Endodermal cell (in vitro differentiated cells): ENCODE measurements at regions not wholly inside any gene's neighbourhood (a gene's known extent, or its start where the extent isn't known, plus 50 kb on each side); places are given as distances from the start of the nearest gene placed in this dataset.
A peak's percentile ranks its signal among the peaks of the same experiment; 100 is the strongest.

Experiments used
- DNase-seq: peaks from one replicate; pipeline ENCODE4 v3.0.0-alpha.2; 2017
- H3K27ac ChIP-seq: 2 replicates; pipeline ENCODE4 v1.5.1; 2013; ENCODE audit warnings: mild to moderate bottlenecking, low read depth, low read length, moderate library complexity
- H3K27me3 ChIP-seq: 2 replicates; pipeline ENCODE4 v1.6.1; 2013; ENCODE audit warnings: mild to moderate bottlenecking, low read length, moderate library complexity; ENCODE audit not compliant: insufficient read depth, control insufficient read depth, poor library complexity, severe bottlenecking
- H3K36me3 ChIP-seq: 2 replicates; pipeline ENCODE4 v1.7.0; 2013; ENCODE audit warnings: mild to moderate bottlenecking, low read length, moderate library complexity; ENCODE audit not compliant: control insufficient read depth, insufficient read depth
- H3K4me1 ChIP-seq: one replicate; pipeline ENCODE4 v1.7.0; 2013; ENCODE audit warnings: low read length; ENCODE audit not compliant: control insufficient read depth, insufficient read depth
- H3K4me3 ChIP-seq: 2 replicates; pipeline ENCODE4 v1.5.1; 2013; ENCODE audit warnings: mild to moderate bottlenecking, low read length, moderate library complexity
- H3K9ac ChIP-seq: 2 replicates; pipeline ENCODE4 v1.6.1; 2013; ENCODE audit warnings: mild to moderate bottlenecking, low read length, moderate library complexity; ENCODE audit not compliant: poor library complexity, severe bottlenecking; ENCODE audit errors: extremely low read depth
- H3K9me3 ChIP-seq: 2 replicates; pipeline ENCODE4 v1.6.1; 2013; ENCODE audit warnings: mild to moderate bottlenecking, low read length, moderate library complexity; ENCODE audit not compliant: control insufficient read depth
- H3K27ac Mint-ChIP-seq: 2 replicates; pipeline ENCODE4 v1.8.0; 2020; ENCODE audit warnings: mixed read lengths
- H3K27me3 Mint-ChIP-seq: 2 replicates; pipeline ENCODE4 v1.8.0; 2021; ENCODE audit warnings: mild to moderate bottlenecking, mixed read lengths; ENCODE audit not compliant: insufficient read depth
- H3K36me3 Mint-ChIP-seq: 2 replicates; pipeline ENCODE4 v1.8.0; 2020; ENCODE audit warnings: low read depth, mixed read lengths
- H3K4me1 Mint-ChIP-seq: 2 replicates; pipeline ENCODE4 v1.8.0; 2020; ENCODE audit warnings: mixed read lengths
- H3K4me3 Mint-ChIP-seq: 2 replicates; pipeline ENCODE4 v1.8.0; 2020; ENCODE audit warnings: mild to moderate bottlenecking, moderate library complexity, mixed read lengths
- H3K9me3 Mint-ChIP-seq: 2 replicates; pipeline ENCODE4 v1.8.0; 2020; ENCODE audit warnings: mild to moderate bottlenecking, mixed read lengths
- WGBS, 2 experiments: methylation state at CpG; one replicate each; pipeline versions ENCODE4 v1.1.5 to v1.1.7; 2013; ENCODE audit warnings: missing lambda C conversion rate in 2 of 2, mixed read lengths in 1 of 2; ENCODE audit not compliant: insufficient coverage in 1 of 2, insufficient read length in 1 of 2; 5-methylcytosine and 5-hydroxymethylcytosine counted together
- TF ChIP-seq, protein P1 (sequence below): fragments of 200-600 bp; sonication (generic); conservative IDR thresholded peaks from 2 replicates; pipeline ENCODE4 v1.5.0; 2021; ENCODE audit warnings: antibody characterized with exemption, mild to moderate bottlenecking

DNA sequence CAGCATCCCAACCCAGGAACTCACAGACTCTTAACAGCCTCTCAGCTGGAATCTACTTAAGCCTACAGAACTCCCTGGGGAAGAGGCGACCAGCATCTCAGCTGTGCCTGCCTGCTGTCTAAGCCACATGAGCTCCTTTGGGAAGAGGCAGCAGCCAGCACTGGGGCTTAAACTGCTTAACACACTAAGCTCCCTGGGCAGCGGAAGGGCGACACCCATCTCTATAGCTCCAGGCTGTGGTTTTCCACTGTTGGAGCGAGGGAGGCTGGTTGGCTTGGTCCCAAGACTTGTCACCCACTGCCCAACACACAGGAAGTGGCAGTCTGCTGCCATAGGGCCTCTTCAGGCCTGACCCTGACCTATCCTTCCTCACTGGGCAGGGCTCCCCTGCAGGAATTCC is 1544.1 kb upstream of the ADGRL3 start:
- Histone ChIP-seq H3K27me3 (no peaks in the 10 kb centered on the region), H3K4me1 (no peaks in the 10 kb centered on the region), H3K27ac (no peak overlapping the region), H3K36me3 (no peaks in the 10 kb centered on the region), H3K9me3 (peaks cover 5% of the 10 kb centered on the region), H3K9ac (no peak overlapping the region), H3K4me3 (no peak overlapping the region)
- Mint-ChIP-seq H3K27me3 (no peaks in the 10 kb centered on the region), H3K27ac (no peak overlapping the region), H3K36me3 (no peaks in the 10 kb centered on the region), H3K4me3 (no peak overlapping the region), H3K4me1 (no peaks in the 10 kb centered on the region), H3K9me3 (peaks cover 4% of the 10 kb centered on the region)
- peak; percentile 66 for DNase-seq
- TF ChIP-seq, protein P1, sequence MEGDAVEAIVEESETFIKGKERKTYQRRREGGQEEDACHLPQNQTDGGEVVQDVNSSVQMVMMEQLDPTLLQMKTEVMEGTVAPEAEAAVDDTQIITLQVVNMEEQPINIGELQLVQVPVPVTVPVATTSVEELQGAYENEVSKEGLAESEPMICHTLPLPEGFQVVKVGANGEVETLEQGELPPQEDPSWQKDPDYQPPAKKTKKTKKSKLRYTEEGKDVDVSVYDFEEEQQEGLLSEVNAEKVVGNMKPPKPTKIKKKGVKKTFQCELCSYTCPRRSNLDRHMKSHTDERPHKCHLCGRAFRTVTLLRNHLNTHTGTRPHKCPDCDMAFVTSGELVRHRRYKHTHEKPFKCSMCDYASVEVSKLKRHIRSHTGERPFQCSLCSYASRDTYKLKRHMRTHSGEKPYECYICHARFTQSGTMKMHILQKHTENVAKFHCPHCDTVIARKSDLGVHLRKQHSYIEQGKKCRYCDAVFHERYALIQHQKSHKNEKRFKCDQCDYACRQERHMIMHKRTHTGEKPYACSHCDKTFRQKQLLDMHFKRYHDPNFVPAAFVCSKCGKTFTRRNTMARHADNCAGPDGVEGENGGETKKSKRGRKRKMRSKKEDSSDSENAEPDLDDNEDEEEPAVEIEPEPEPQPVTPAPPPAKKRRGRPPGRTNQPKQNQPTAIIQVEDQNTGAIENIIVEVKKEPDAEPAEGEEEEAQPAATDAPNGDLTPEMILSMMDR = no peak
- 92 to 100% methylated on average over 2 to 4 of the region's 4 CpGs for WGBS, 2 experiments

GRCh38 chr4:59664771-59665170 is 1535.4 kb upstream of the ADGRL3 start:
- no peak overlapping the region for H3K9ac ChIP-seq
- Mint-ChIP-seq H3K27ac (no peak overlapping the region), H3K4me3 (no peak overlapping the region), H3K4me1 (no peaks in the 10 kb centered on the region), H3K36me3 (no peaks in the 10 kb centered on the region), H3K27me3 (no peaks in the 10 kb centered on the region), H3K9me3 (peaks cover 4% of the 10 kb centered on the region)
- WGBS, 2 experiments = 100% methylated on average over 1 of the region's 1 CpG; no CpG with 5 or more reads in 1 of the 2 experiments
- no peak for DNase-seq
- no peak overlapping the region for H3K4me3 ChIP-seq
- H3K27ac ChIP-seq = no peak overlapping the region
- H3K36me3 ChIP-seq = no peaks in the 10 kb centered on the region
- no peaks in the 10 kb centered on the region for H3K4me1 ChIP-seq
- no peaks in the 10 kb centered on the region for H3K9me3 ChIP-seq
- TF ChIP-seq, protein P1 = no peak
- H3K27me3 ChIP-seq = no peaks in the 10 kb centered on the region

DNA sequence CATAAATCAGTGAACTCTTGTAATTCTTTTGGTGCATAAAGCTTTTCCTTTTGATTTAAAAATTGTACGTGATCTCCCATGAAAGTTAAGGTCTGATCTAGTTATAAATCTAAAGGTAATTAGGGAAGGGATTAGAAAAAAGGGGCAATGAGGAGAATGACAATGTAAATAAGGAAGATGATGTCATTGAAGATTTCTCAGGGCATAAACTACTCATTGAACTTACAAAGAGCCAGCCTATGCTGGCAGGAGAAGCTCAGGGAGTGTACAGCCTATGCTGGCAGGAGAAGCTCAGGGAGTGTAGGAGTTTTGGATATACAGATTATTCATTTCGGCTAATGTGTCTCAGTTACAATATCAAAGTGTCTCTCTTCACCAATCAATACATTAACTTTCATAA is 1533.5 kb upstream of the ADGRL3 start:
- Mint-ChIP-seq H3K9me3 (no peaks in the 10 kb centered on the region), H3K27me3 (no peaks in the 10 kb centered on the region)

More for the DNA sequence above, 1533.5 kb upstream of the ADGRL3 start:
- H3K27ac ChIP-seq = no peak overlapping the region
- H3K27me3 ChIP-seq = no peaks in the 10 kb centered on the region
- no peaks in the 10 kb centered on the region for H3K9me3 ChIP-seq
- H3K4me1 ChIP-seq = no peaks in the 10 kb centered on the region
- no peaks in the 10 kb centered on the region for H3K36me3 ChIP-seq
- DNase-seq = no peak
- WGBS, 2 experiments = 95% methylated on average over 2 of the region's 2 CpGs; no CpG with 5 or more reads in 1 of the 2 experiments
- no peaks in the 10 kb centered on the region for H3K36me3 Mint-ChIP-seq
- no peak overlapping the region for H3K9ac ChIP-seq
- no peak overlapping the region for H3K4me3 Mint-ChIP-seq
- no peak overlapping the region for H3K27ac Mint-ChIP-seq
- TF ChIP-seq, protein P1 = no peak
- no peak overlapping the region for H3K4me3 ChIP-seq
- no peaks in the 10 kb centered on the region for H3K4me1 Mint-ChIP-seq
